ENCODE measurements at regions not wholly inside any gene's neighbourhood (a gene's known extent, or its start where the extent isn't known, plus 50 kb on each side); places are given as distances from the start of the nearest gene placed in this dataset.

- no peak for TF ChIP-seq CTCF (IDR thresholded peaks at IDR 0.05; ENCODE audit: extremely low read depth, missing control alignments)
- DNase-seq (ENCODE audit: low spot score) = no peak
Measured at GRCh38 chr12:113622410-113622809, 150.7 kb upstream of the LHX5 start.

GRCh38 chr12:113620437-113620976, 148.8 kb upstream of the LHX5 start:
- TF ChIP-seq CTCF (IDR thresholded peaks at IDR 0.05; ENCODE audit: extremely low read depth, missing control alignments) = no peak
- DNase-seq (ENCODE audit: low spot score) = no peak

DNA sequence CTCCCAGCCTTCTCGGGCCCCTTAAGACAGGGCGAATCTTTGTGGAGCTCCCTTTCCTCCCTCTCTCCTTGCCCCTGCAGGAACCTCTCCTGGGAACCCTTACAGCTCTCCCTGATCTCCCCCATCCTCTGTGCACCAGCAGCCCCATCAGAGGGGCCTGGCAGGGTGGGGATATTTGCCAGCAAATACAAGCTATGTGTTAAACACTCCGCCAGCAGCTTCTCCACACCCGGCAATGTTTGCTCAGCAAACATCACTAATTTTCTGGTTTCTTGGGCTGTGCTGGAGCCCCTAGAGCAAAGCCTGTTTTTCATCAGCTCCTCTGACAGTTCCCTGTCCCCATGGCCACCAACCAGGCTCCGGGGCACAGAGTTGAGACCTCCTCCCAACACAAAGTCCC, 147.5 kb upstream of the LHX5 start:
- DNase-seq (ENCODE audit: low spot score) = no peak
- no peak for TF ChIP-seq CTCF (IDR thresholded peaks at IDR 0.05; ENCODE audit: extremely low read depth, missing control alignments)

DNA sequence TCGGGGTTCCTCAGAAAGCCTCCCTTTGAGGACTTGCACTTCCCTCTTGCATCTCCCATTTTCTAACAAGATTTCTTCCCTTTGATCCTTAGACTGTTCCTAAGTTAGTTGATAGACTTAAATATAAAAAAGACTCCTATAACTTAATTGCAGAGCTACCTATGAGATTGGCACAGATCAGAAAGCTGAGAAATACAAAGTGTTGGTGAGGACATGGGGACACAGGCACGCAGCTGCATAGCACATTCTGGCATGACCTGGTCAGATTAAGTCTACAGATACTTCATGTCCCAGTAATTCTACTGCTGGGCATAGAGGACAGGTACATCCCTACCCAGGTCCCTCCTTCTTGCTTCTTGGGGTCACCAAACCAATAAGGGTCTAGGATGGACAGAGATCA, 141.7 kb upstream of the LHX5 start:
- no peak for DNase-seq (ENCODE audit: low spot score)
- no peak for TF ChIP-seq CTCF (IDR thresholded peaks at IDR 0.05; ENCODE audit: extremely low read depth, missing control alignments)

DNA sequence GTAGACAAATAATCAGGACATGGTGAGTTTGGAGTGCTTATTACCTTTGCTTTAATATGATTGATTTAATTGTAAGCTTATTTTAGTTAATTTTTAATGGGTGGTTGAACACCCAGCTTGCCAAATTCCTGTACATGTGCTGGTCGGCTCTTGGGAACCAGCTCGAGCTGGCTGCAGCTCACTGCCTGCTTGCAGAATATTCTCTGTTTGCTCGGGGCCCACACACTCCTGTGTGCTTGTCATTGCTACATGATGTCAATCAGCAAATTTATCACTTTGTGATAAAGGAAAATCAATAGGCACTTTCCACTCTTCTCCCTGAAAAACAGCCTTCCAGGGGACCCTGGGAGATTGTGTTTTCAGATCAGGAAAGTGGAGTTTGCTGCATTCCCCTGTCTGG, 141.1 kb upstream of the LHX5 start:
- TF ChIP-seq CTCF (IDR thresholded peaks at IDR 0.05; ENCODE audit: extremely low read depth, missing control alignments) = no peak
- no peak for DNase-seq (ENCODE audit: low spot score)

GRCh38 chr12:113612076-113612728, 140.5 kb upstream of the LHX5 start:
- TF ChIP-seq CTCF (IDR thresholded peaks at IDR 0.05; ENCODE audit: extremely low read depth, missing control alignments) = no peak
- no peak for DNase-seq (ENCODE audit: low spot score)

DNA sequence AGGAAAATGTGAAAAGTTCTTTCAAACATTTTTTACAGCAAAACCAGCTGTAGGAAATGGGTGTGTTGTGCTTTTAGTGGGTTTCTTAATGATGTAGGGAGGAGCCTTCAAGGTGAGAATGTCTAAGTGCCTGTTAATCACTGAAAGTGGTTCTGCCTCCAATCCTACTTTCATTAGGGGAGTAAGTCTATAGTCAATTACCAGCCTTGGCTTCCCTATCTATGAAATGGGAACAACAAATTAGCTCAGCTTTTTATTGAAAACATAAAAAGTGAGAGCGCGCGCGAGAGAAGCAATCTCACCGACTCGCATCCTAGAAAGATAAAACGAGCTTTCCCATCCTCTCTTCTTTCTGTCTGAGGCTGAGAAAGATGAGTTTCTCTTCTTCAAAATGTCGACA, 140.0 kb upstream of the LHX5 start:
- DNase-seq (ENCODE audit: low spot score) = no peak
- TF ChIP-seq CTCF (IDR thresholded peaks at IDR 0.05; ENCODE audit: extremely low read depth, missing control alignments) = no peak

Data from GM20000 (cell line).